H1 (cell line): ENCODE measurements at regions not wholly inside any gene's neighbourhood (a gene's known extent, or its start where the extent isn't known, plus 50 kb on each side); places are given as distances from the start of the nearest gene placed in this dataset.

Experiments
- CTCF ChIA-PET: fragments of 300-600 bp; sonication (Branson Sonifier 250); formaldehyde crosslinking; loops from one replicate; lab custom pipeline; 2021; ENCODE audit not compliant: partially characterized antibody; lab: Charles Lee
- POLR2A ChIA-PET: fragments of 300-600 bp; sonication (Branson Sonifier 250); formaldehyde crosslinking; loops from one replicate; lab custom pipeline; 2021; ENCODE audit warnings: inconsistent platforms; ENCODE audit not compliant: partially characterized antibody; lab: Charles Lee
- DNase-seq, 2 experiments: peaks; one replicate each; pipeline versions ENCODE4 v3.0.0 to v3.0.0-alpha.2; 2010 to 2022; ENCODE audit warnings: low spot score in 2 of 2, low read depth in 1 of 2, mixed read lengths in 1 of 2
- FAIRE-seq: peaks from 2 replicates; lab custom pipeline; 2011; peaks lifted over from hg19 to GRCh38; lab: Jason Lieb, UNC
- H2AFZ ChIP-seq: 2 replicates; pipeline ENCODE4 v1.8.1; 2012; ENCODE audit warnings: low read length, inconsistent platforms
- H2AK5ac ChIP-seq: 2 replicates; pipeline ENCODE4 v1.6.1; 2013; ENCODE audit warnings: low read depth, low read length
- H2BK120ac ChIP-seq: replicated peaks from 2 replicates; pipeline ENCODE3; 2013; ENCODE audit warnings: low read depth, low read length, inconsistent platforms
- H2BK12ac ChIP-seq: 2 replicates; pipeline ENCODE4 v1.6.1; 2013; ENCODE audit warnings: low read depth, low read length
- H2BK15ac ChIP-seq: 2 replicates; pipeline ENCODE4 v1.6.1; 2013; ENCODE audit warnings: low read length
- H2BK20ac ChIP-seq: 2 replicates; pipeline ENCODE4 v1.6.1; 2013; ENCODE audit warnings: low read length
- H2BK5ac ChIP-seq: 2 replicates; pipeline ENCODE4 v1.6.1; 2013; ENCODE audit warnings: low read depth, low read length
- H3K14ac ChIP-seq: 2 replicates; pipeline ENCODE4 v1.6.1; 2013; ENCODE audit warnings: inconsistent platforms; ENCODE audit not compliant: insufficient read length
- H3K18ac ChIP-seq: 2 replicates; pipeline ENCODE4 v1.6.1; 2013; ENCODE audit warnings: low read length; ENCODE audit errors: extremely low read depth
- H3K23ac ChIP-seq: 2 replicates; pipeline ENCODE4 v1.6.1; 2013; ENCODE audit warnings: inconsistent platforms; ENCODE audit not compliant: insufficient read length
- H3K23me2 ChIP-seq: 2 replicates; pipeline ENCODE4 v1.6.1; 2013; ENCODE audit warnings: low read depth, low read length
- H3K27ac ChIP-seq: 2 replicates; pipeline ENCODE4 v1.6.1; 2011; ENCODE audit warnings: low read depth, low read length, inconsistent platforms
- H3K27me3 ChIP-seq, 4 experiments: replicated peaks in 1 of 4; 1 replicate in 1 of 4; 2 replicates in 3 of 4; pipeline versions ENCODE4 v1.6.1 to v1.8.1; 2011 to 2013; ENCODE audit warnings: low read length in 3 of 4, mild to moderate bottlenecking in 3 of 4, inconsistent platforms in 2 of 4, mixed read lengths in 2 of 4, moderate library complexity in 1 of 4; ENCODE audit not compliant: control insufficient read depth in 3 of 4, insufficient read depth in 3 of 4; ENCODE audit errors: extremely low read depth in 1 of 4
- H3K36me3 ChIP-seq, 4 experiments: 2 replicates each; pipeline versions ENCODE4 v1.6.1 to v1.8.1; 2011 to 2013; ENCODE audit warnings: mild to moderate bottlenecking in 4 of 4, low read length in 3 of 4, moderate library complexity in 2 of 4, control low read depth in 1 of 4, inconsistent platforms in 1 of 4; ENCODE audit not compliant: insufficient read depth in 4 of 4, control insufficient read depth in 2 of 4
- H3K4ac ChIP-seq: replicated peaks from 2 replicates; pipeline ENCODE3; 2013; ENCODE audit warnings: low read length, low read depth, mixed read lengths, inconsistent platforms; ENCODE audit not compliant: insufficient read length
- H3K4me1 ChIP-seq, 4 experiments: replicated peaks in 1 of 4; 1 replicate in 1 of 4; 2 replicates in 3 of 4; pipeline versions ENCODE4 v1.6.1 to v1.8.1; 2011 to 2013; ENCODE audit warnings: low read length in 3 of 4, inconsistent platforms in 2 of 4, mixed read lengths in 1 of 4; ENCODE audit not compliant: insufficient read depth in 4 of 4, control insufficient read depth in 3 of 4
- H3K4me2 ChIP-seq, 2 experiments: 2 replicates each; pipeline versions ENCODE4 v1.6.1 to v1.8.1; 2011 to 2013; ENCODE audit warnings: low read depth in 2 of 2, low read length in 2 of 2, control low read depth in 1 of 2, inconsistent platforms in 1 of 2, mild to moderate bottlenecking in 1 of 2; ENCODE audit not compliant: insufficient read depth in 1 of 2
- H3K4me3 ChIP-seq, 4 experiments: fragments of 200-600, 300-600 bp in 1 of 4; sonication (generic), shearing (Covaris generic), sonication (Bioruptor Twin) in 1 of 4; 2 replicates each; pipeline versions ENCODE4 v1.5.1 to v1.8.1; 2011 to 2016; ENCODE audit warnings: low read length in 4 of 4, low read depth in 3 of 4, control low read depth in 2 of 4, inconsistent platforms in 2 of 4, mild to moderate bottlenecking in 2 of 4, mixed read lengths in 1 of 4, moderate library complexity in 1 of 4; ENCODE audit not compliant: insufficient read depth in 2 of 4; ENCODE audit errors: extremely low read depth in 1 of 4
- H3K56ac ChIP-seq: replicated peaks from 2 replicates; pipeline ENCODE3; 2013; ENCODE audit warnings: low read depth, mild to moderate bottlenecking, mixed read lengths, low read length, inconsistent platforms; ENCODE audit not compliant: insufficient read length
- H3K79me1 ChIP-seq: 2 replicates; pipeline ENCODE4 v1.6.1; 2013; ENCODE audit warnings: low read depth, low read length, control low read depth
- H3K79me2 ChIP-seq, 2 experiments: 2 replicates each; pipeline versions ENCODE4 v1.6.1 to v1.8.1; 2012 to 2013; ENCODE audit warnings: low read length in 2 of 2, mild to moderate bottlenecking in 2 of 2, inconsistent platforms in 1 of 2; ENCODE audit not compliant: insufficient read depth in 2 of 2, control insufficient read depth in 1 of 2
- H3K9ac ChIP-seq, 4 experiments: replicated peaks in 1 of 4; 1 replicate in 1 of 4; 2 replicates in 3 of 4; pipeline versions ENCODE4 v1.6.1 to v1.8.1; 2011 to 2013; ENCODE audit warnings: low read depth in 3 of 4, low read length in 3 of 4, control low read depth in 2 of 4, mild to moderate bottlenecking in 2 of 4, moderate library complexity in 2 of 4, inconsistent platforms in 1 of 4; ENCODE audit errors: extremely low read depth in 1 of 4
- H3K9me3 ChIP-seq, 2 experiments: 2 replicates each; pipeline versions ENCODE4 v1.6.1 to v1.8.1; 2012 to 2013; ENCODE audit warnings: mild to moderate bottlenecking in 2 of 2, moderate library complexity in 2 of 2, control low read depth in 1 of 2, inconsistent platforms in 1 of 2, low read depth in 1 of 2, low read length in 1 of 2, mixed read lengths in 1 of 2; ENCODE audit not compliant: insufficient read depth in 2 of 2
- H4K20me1 ChIP-seq, 2 experiments: replicated peaks in 1 of 2; 2 replicates each; pipeline versions ENCODE3 to v1.8.1; 2011 to 2013; ENCODE audit warnings: inconsistent platforms in 2 of 2, low read length in 2 of 2, mild to moderate bottlenecking in 1 of 2; ENCODE audit not compliant: insufficient read depth in 2 of 2, control insufficient read depth in 1 of 2
- H4K5ac ChIP-seq: 2 replicates; pipeline ENCODE4 v1.6.1; 2013; ENCODE audit warnings: low read length, low read depth, mixed read lengths, inconsistent platforms; ENCODE audit not compliant: insufficient read length
- H4K8ac ChIP-seq: 2 replicates; pipeline ENCODE4 v1.8.0; 2013; ENCODE audit warnings: mild to moderate bottlenecking, moderate library complexity, low read length, inconsistent platforms; ENCODE audit not compliant: insufficient read depth; ENCODE audit errors: extremely low read depth
- H4K91ac ChIP-seq: replicated peaks from 2 replicates; pipeline ENCODE3; 2013; ENCODE audit warnings: low read length, mixed read lengths, inconsistent platforms; ENCODE audit not compliant: insufficient read length
- ATF3 ChIP-seq: IDR thresholded peaks from 2 replicates; pipeline ENCODE4 v1.6.1; 2011; ENCODE audit warnings: low read depth, mild to moderate bottlenecking, low read length; ENCODE audit not compliant: insufficient read depth
- CBX5 ChIP-seq: fragments of 300-800, 300-1000 bp; sonication (generic); IDR thresholded peaks from 2 replicates; pipeline ENCODE4 v1.7.1; 2016; ENCODE audit warnings: antibody characterized with exemption, low read length, low read depth
- CEBPB ChIP-seq: IDR thresholded peaks from 2 replicates; pipeline ENCODE4 v1.6.1; 2012; ENCODE audit warnings: low read depth, low read length
- CTBP2 ChIP-seq: IDR thresholded peaks from 2 replicates; pipeline ENCODE4 v1.7.0; 2011; ENCODE audit warnings: borderline replicate concordance, mild to moderate bottlenecking, moderate library complexity, mixed read lengths, low read length; ENCODE audit not compliant: insufficient read depth, insufficient read length
- E2F6 ChIP-seq: IDR thresholded peaks from 2 replicates; pipeline ENCODE4 v1.6.1; 2012; ENCODE audit warnings: inconsistent platforms
- HDAC2 ChIP-seq, 2 experiments: fragments of 300-600 bp in 1 of 2; sonication (generic) in 1 of 2; IDR thresholded peaks; 2 replicates each; pipeline ENCODE4 v1.6.1; 2011 to 2012; ENCODE audit warnings: low read depth in 2 of 2, low read length in 2 of 2, mild to moderate bottlenecking in 2 of 2, moderate library complexity in 2 of 2, borderline replicate concordance in 1 of 2, inconsistent platforms in 1 of 2
- HDAC6 ChIP-seq: IDR thresholded peaks from one replicate; pipeline ENCODE4 v1.7.1; 2012; ENCODE audit warnings: low read depth, mild to moderate bottlenecking, inconsistent platforms, low read length, moderate library complexity
- POU5F1 ChIP-seq: IDR thresholded peaks from 2 replicates; pipeline ENCODE4 v1.6.1; 2011; ENCODE audit warnings: low read depth, mild to moderate bottlenecking, low read length, moderate library complexity
- RFX5 ChIP-seq: IDR thresholded peaks from 2 replicates; pipeline ENCODE4 v1.6.1; 2011; ENCODE audit warnings: low read depth, low read length, improper control_type of control experiment, borderline replicate concordance
- SIX5 ChIP-seq: IDR thresholded peaks from 2 replicates; pipeline ENCODE4 v1.6.1; 2011; ENCODE audit warnings: mild to moderate bottlenecking, low read depth, low read length
- SP2 ChIP-seq: IDR thresholded peaks from 2 replicates; pipeline ENCODE4 v1.6.1; 2012; ENCODE audit warnings: mild to moderate bottlenecking, low read length, inconsistent platforms
- SP4 ChIP-seq: IDR thresholded peaks from 2 replicates; pipeline ENCODE4 v1.6.1; 2012; ENCODE audit warnings: low read length, inconsistent platforms
- SRF ChIP-seq: IDR thresholded peaks from 2 replicates; pipeline ENCODE4 v1.6.1; 2011; ENCODE audit warnings: mild to moderate bottlenecking, low read depth, low read length, moderate library complexity
- TAF1 ChIP-seq: IDR thresholded peaks from 2 replicates; pipeline ENCODE4 v1.6.1; 2011; ENCODE audit warnings: mild to moderate bottlenecking, low read depth, low read length
- TEAD4 ChIP-seq: IDR thresholded peaks from 2 replicates; pipeline ENCODE4 v1.6.1; 2012; ENCODE audit warnings: low read depth, low read length, inconsistent platforms, mixed read lengths
- WGBS, 2 experiments: shearing (Covaris generic) in 1 of 2; methylation state at CpG; one replicate each; pipeline versions ENCODE4 v1.1.6 to v1.1.7; 2013 to 2015; ENCODE audit warnings: low lambda C conversion rate in 2 of 2, mixed read lengths in 2 of 2, inconsistent platforms in 1 of 2, low coverage in 1 of 2, missing lambda C conversion rate in 1 of 2; ENCODE audit not compliant: insufficient replicate concordance in 2 of 2, insufficient coverage in 1 of 2, insufficient read length in 1 of 2; ENCODE audit errors: extremely low coverage in 1 of 2, missing lambda C conversion rate in 1 of 2; 5-methylcytosine and 5-hydroxymethylcytosine counted together

GRCh38 chr2:144233317-144233716, 286.6 kb downstream of the ZEB2 start:
- no peak for DNase-seq
- H3K23me2 ChIP-seq: no peaks in the 10 kb centered on the region
- no peak overlapping the region for H2BK12ac ChIP-seq
- H3K4me2 ChIP-seq: no peak overlapping the region
- no peak overlapping the region for H4K91ac ChIP-seq
- H4K8ac ChIP-seq: no peak overlapping the region
- no peak overlapping the region for H2AFZ ChIP-seq
- H3K4me1 ChIP-seq: peaks cover 0 to 9% (median 4%) of the 10 kb centered on the region in 4 experiments; a peak in 5 of 7 replicates
- H2BK120ac ChIP-seq: no peak overlapping the region
- no peaks in the 10 kb centered on the region for H3K79me2 ChIP-seq
- H3K23ac ChIP-seq: no peak overlapping the region
- H3K36me3 ChIP-seq: no peaks in the 10 kb centered on the region
- CTCF ChIA-PET: no interaction called here
- no peaks in the 10 kb centered on the region for H3K27me3 ChIP-seq
- H2BK15ac ChIP-seq: no peak overlapping the region
- H2BK20ac ChIP-seq: no peak overlapping the region
- H3K27ac ChIP-seq: no peak overlapping the region
- no peak overlapping the region for H2BK5ac ChIP-seq
- H3K56ac ChIP-seq: no peak overlapping the region
- H3K79me1 ChIP-seq: no peaks in the 10 kb centered on the region
- H2AK5ac ChIP-seq: no peak overlapping the region
- no peak overlapping the region for H3K14ac ChIP-seq
- POLR2A ChIA-PET: no interaction called here
- H3K9ac ChIP-seq: no peak overlapping the region
- no peak overlapping the region for H3K18ac ChIP-seq
- H4K20me1 ChIP-seq: no peaks in the 10 kb centered on the region
- H3K9me3 ChIP-seq: no peaks in the 10 kb centered on the region
- H3K4ac ChIP-seq: no peak overlapping the region
- WGBS, 2 experiments: 85% methylated on average over 2 of the region's 2 CpGs; no CpG with 5 or more reads in 1 of the 2 experiments
- FAIRE-seq: no peak
- H4K5ac ChIP-seq: no peak overlapping the region
- H3K4me3 ChIP-seq: no peak overlapping the region
- TF ChIP-seq HDAC6 (no peak), TEAD4 (no peak), E2F6 (no peak), SRF (no peak), CTBP2 (no peak), HDAC2 (IDR thresholded peaks at IDR 0.05; ENCODE audit: borderline replicate concordance in 1 of 2, low read depth in 2 of 2, low read length in 2 of 2) (no peak), TAF1 (no peak), SIX5 (no peak), SP4 (no peak), POU5F1 (no peak), ATF3 (no peak), CEBPB (no peak), RFX5 (no peak), SP2 (no peak), CBX5 (no peak)
